Activated gamma-delta T cell treated with anti-CD3 and anti-CD28 coated beads, Interleukin-2, amount 50 U/mL, for 16 hours (primary cell): ENCODE measurements at regions not wholly inside any gene's neighbourhood (a gene's known extent, or its start where the extent isn't known, plus 50 kb on each side); places are given as distances from the start of the nearest gene placed in this dataset.

Experiments used
- DNase-seq: peaks from one replicate; pipeline ENCODE4 v3.0.0-alpha.2; 2020; ENCODE audit warnings: low read depth

GRCh38 chr9:106657926-106658325 lies 205.0 kb upstream of the ZNF462 start:
- no peak for DNase-seq

GRCh38 chr9:106668534-106668933 lies 194.4 kb upstream of the ZNF462 start:
- DNase-seq, result no peak

- no peak for DNase-seq
Observed at GRCh38 chr9:106669835-106670234, 193.1 kb upstream of the ZNF462 start.

- no peak for DNase-seq
Observed at GRCh38 chr9:106670418-106670817, 192.5 kb upstream of the ZNF462 start.

GRCh38 chr9:106675780-106676179 lies 187.2 kb upstream of the ZNF462 start:
- DNase-seq, result no peak

- DNase-seq, result no peak
Observed at GRCh38 chr9:106677374-106677773, 185.6 kb upstream of the ZNF462 start.

GRCh38 chr9:106677830-106678229 lies 185.1 kb upstream of the ZNF462 start:
- DNase-seq, result no peak

- no peak for DNase-seq
Observed at GRCh38 chr9:106678273-106678672, 184.7 kb upstream of the ZNF462 start.

- no peak for DNase-seq
Observed at GRCh38 chr9:106682420-106682819, 180.5 kb upstream of the ZNF462 start.

GRCh38 chr9:106683454-106683853 lies 179.5 kb upstream of the ZNF462 start:
- no peak for DNase-seq

GRCh38 chr9:106684940-106685695 lies 177.8 kb upstream of the ZNF462 start:
- DNase-seq, result no peak

- DNase-seq, result no peak
Observed at GRCh38 chr9:106689089-106689488, 173.9 kb upstream of the ZNF462 start.

- no peak for DNase-seq
Observed at GRCh38 chr9:106691627-106692026, 171.3 kb upstream of the ZNF462 start.

GRCh38 chr9:106693558-106693957 lies 169.4 kb upstream of the ZNF462 start:
- no peak for DNase-seq

GRCh38 chr9:106696804-106697203 lies 166.2 kb upstream of the ZNF462 start:
- no peak for DNase-seq

GRCh38 chr9:106697390-106697749 lies 165.6 kb upstream of the ZNF462 start:
- no peak for DNase-seq

- no peak for DNase-seq
Observed at GRCh38 chr9:106697750-106698502, 165.0 kb upstream of the ZNF462 start.

GRCh38 chr9:106700676-106701075 lies 162.3 kb upstream of the ZNF462 start:
- DNase-seq, result no peak

- no peak for DNase-seq
Observed at GRCh38 chr9:106701611-106702010, 161.4 kb upstream of the ZNF462 start.

- no peak for DNase-seq
Observed at GRCh38 chr9:106704056-106704615, 158.8 kb upstream of the ZNF462 start.

GRCh38 chr9:106707291-106707690 lies 155.7 kb upstream of the ZNF462 start:
- no peak for DNase-seq

GRCh38 chr9:106707738-106708474 lies 155.1 kb upstream of the ZNF462 start:
- DNase-seq, result no peak
